Naive thymus-derived CD4-positive, alpha-beta T cell (primary cell): ENCODE measurements at regions not wholly inside any gene's neighbourhood (a gene's known extent, or its start where the extent isn't known, plus 50 kb on each side); places are given as distances from the start of the nearest gene placed in this dataset.

Experiments
- ATAC-seq: fragments of 150-1000 bp; cut with Tn5 transposase; 2 replicates; pipeline ENCODE4 v1.10.0; 2021; ENCODE audit warnings: mild to moderate bottlenecking, moderate library complexity
- CTCF ChIA-PET: fragments of 350-600 bp; sonication (Branson Sonifier 250); formaldehyde crosslinking; loops from one replicate; lab custom pipeline; 2021; ENCODE audit warnings: antibody characterized with exemption; lab: Charles Lee
- POLR2A ChIA-PET: fragments of 350-600 bp; sonication (Branson Sonifier 250); formaldehyde crosslinking; loops from one replicate; lab custom pipeline; 2021; ENCODE audit warnings: antibody characterized with exemption, inconsistent platforms; lab: Charles Lee
- DNase-seq, 9 donors: peaks; one replicate each; pipeline versions ENCODE4 v3.0.0 to v3.0.0-alpha.2; 2020 to 2022; ENCODE audit warnings: mixed read lengths in 1 of 9
- H3K27ac ChIP-seq: one replicate; pipeline ENCODE4 v1.7.0; 2013; ENCODE audit warnings: mild to moderate bottlenecking, low read depth, low read length, moderate library complexity
- H3K27me3 ChIP-seq, 2 donors: one replicate each; pipeline ENCODE4 v1.7.0; 2013; ENCODE audit warnings: low read length in 2 of 2, mild to moderate bottlenecking in 2 of 2, moderate library complexity in 2 of 2; ENCODE audit not compliant: control insufficient read depth in 2 of 2, insufficient read depth in 2 of 2
- H3K36me3 ChIP-seq, 3 experiments: 1 replicate in 2 of 3; 2 replicates in 1 of 3; pipeline ENCODE4 v1.7.0; 2013; ENCODE audit warnings: low read length in 3 of 3, mild to moderate bottlenecking in 3 of 3, moderate library complexity in 1 of 3; ENCODE audit not compliant: insufficient read depth in 3 of 3, control insufficient read depth in 2 of 3
- H3K4me1 ChIP-seq, 2 donors: one replicate each; pipeline ENCODE4 v1.7.0; 2013; ENCODE audit warnings: low read length in 2 of 2, mild to moderate bottlenecking in 2 of 2, moderate library complexity in 1 of 2; ENCODE audit not compliant: control insufficient read depth in 2 of 2, insufficient read depth in 2 of 2
- H3K4me3 ChIP-seq: 2 replicates; pipeline ENCODE4 v1.7.0; 2013; ENCODE audit warnings: mild to moderate bottlenecking, low read length
- H3K9me3 ChIP-seq, 3 experiments: 1 replicate in 2 of 3; 2 replicates in 1 of 3; pipeline ENCODE4 v1.7.0; 2013; ENCODE audit warnings: low read length in 3 of 3; ENCODE audit not compliant: control insufficient read depth in 2 of 3
- H3K27ac Mint-ChIP-seq, 9 donors: one replicate each; pipeline ENCODE4 v1.8.0; 2020 to 2022; ENCODE audit warnings: mixed read lengths in 9 of 9, mild to moderate bottlenecking in 8 of 9, moderate library complexity in 5 of 9, inconsistent platforms in 2 of 9
- H3K27me3 Mint-ChIP-seq, 5 donors: one replicate each; pipeline ENCODE4 v1.8.0; 2021 to 2022; ENCODE audit warnings: mixed read lengths in 5 of 5, mild to moderate bottlenecking in 1 of 5
- H3K36me3 Mint-ChIP-seq, 5 donors: one replicate each; pipeline ENCODE4 v1.8.0; 2020 to 2022; ENCODE audit warnings: mixed read lengths in 5 of 5, mild to moderate bottlenecking in 3 of 5, inconsistent platforms in 1 of 5
- H3K4me1 Mint-ChIP-seq, 7 donors: one replicate each; pipeline ENCODE4 v1.8.0; 2020 to 2022; ENCODE audit warnings: mixed read lengths in 7 of 7, mild to moderate bottlenecking in 3 of 7, inconsistent platforms in 1 of 7
- H3K4me3 Mint-ChIP-seq, 10 donors: one replicate each; pipeline ENCODE4 v1.8.0; 2020 to 2022; ENCODE audit warnings: mild to moderate bottlenecking in 10 of 10, mixed read lengths in 10 of 10, moderate library complexity in 6 of 10, inconsistent platforms in 2 of 10
- H3K9me3 Mint-ChIP-seq, 11 donors: one replicate each; pipeline ENCODE4 v1.8.0; 2020 to 2022; ENCODE audit warnings: mixed read lengths in 11 of 11, mild to moderate bottlenecking in 4 of 11, inconsistent platforms in 1 of 11, moderate library complexity in 1 of 11
- intact Hi-C, 2 donors: fragments of 100-400 bp; cut with micrococcal nuclease; formaldehyde crosslinking; loops; one replicate each; pipeline ENCODE4 v1.15.1; 2023

DNA sequence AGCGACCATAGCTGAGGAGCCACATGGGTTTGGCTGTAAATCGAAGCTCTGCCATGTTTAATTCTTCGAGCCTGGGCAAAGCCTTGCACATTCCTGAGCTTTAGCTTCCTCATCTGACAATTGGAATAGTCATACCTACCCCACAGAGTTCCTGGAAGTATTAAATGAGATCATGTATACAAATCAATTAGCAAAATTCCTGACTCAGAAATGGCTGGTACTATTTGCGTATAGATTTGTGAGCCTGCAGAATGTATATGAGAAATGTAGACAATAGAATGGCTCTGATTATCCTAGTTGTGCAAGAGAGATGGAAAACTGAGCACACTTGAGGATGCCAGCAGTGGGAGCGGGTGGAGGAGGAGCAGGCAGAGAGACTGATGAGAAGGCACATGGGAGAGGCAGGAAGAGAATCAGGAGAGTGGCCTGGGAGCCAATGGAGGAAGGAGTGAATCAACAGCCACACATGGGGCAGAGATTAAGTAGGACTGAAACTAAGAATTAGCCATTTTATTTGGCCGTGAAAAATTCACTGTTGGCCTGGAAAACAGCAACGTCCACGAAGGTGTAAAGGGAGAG is 128.0 kb upstream of the C1GALT1 start:
- no peaks in the 10 kb centered on the region for H3K4me1 Mint-ChIP-seq
- ChIA-PET POLR2A (no interaction called here), CTCF (no interaction called here)
- H3K4me3 Mint-ChIP-seq = no peak overlapping the region
- no peaks in the 10 kb centered on the region for H3K9me3 Mint-ChIP-seq
- H3K36me3 ChIP-seq = no peaks in the 10 kb centered on the region
- no peaks in the 10 kb centered on the region for H3K9me3 ChIP-seq
- H3K36me3 Mint-ChIP-seq = no peaks in the 10 kb centered on the region
- no peaks in the 10 kb centered on the region for H3K4me1 ChIP-seq
- no peak overlapping the region for H3K27ac Mint-ChIP-seq
- intact Hi-C loops = no loop called here
- DNase-seq (no peak), ATAC-seq (no peak)
- no peaks in the 10 kb centered on the region for H3K27me3 ChIP-seq
- H3K27me3 Mint-ChIP-seq = peaks cover 0 to 8% (median 0%) of the 10 kb centered on the region in 5 donors
- no peak overlapping the region for H3K27ac ChIP-seq
- no peak overlapping the region for H3K4me3 ChIP-seq

GRCh38 chr7:7060828-7061599 is 121.3 kb upstream of the C1GALT1 start:
- Mint-ChIP-seq H3K36me3 (no peaks in the 10 kb centered on the region), H3K9me3 (peaks cover 0 to 17% (median 2%) of the 10 kb centered on the region in 11 donors), H3K27ac (no peak overlapping the region), H3K4me1 (no peaks in the 10 kb centered on the region), H3K4me3 (no peak overlapping the region), H3K27me3 (peaks cover 0 to 28% (median 17%) of the 10 kb centered on the region in 5 donors)
- Histone ChIP-seq H3K27me3 (no peaks in the 10 kb centered on the region), H3K27ac (no peak overlapping the region), H3K4me1 (no peaks in the 10 kb centered on the region), H3K4me3 (no peak overlapping the region), H3K36me3 (no peaks in the 10 kb centered on the region), H3K9me3 (no peaks in the 10 kb centered on the region)
- ChIA-PET POLR2A (no interaction called here), CTCF (no interaction called here)
- no peak for DNase-seq
- intact Hi-C loops = no loop called here
- ATAC-seq = no peak

- no peaks in the 10 kb centered on the region for H3K9me3 ChIP-seq
- Mint-ChIP-seq H3K4me1 (no peaks in the 10 kb centered on the region), H3K27ac (no peak overlapping the region), H3K36me3 (no peaks in the 10 kb centered on the region), H3K27me3 (peaks cover 0 to 5% (median 2%) of the 10 kb centered on the region in 5 donors), H3K4me3 (no peak overlapping the region), H3K9me3 (peaks cover 0 to 8% (median 0%) of the 10 kb centered on the region in 11 donors)
- H3K27me3 ChIP-seq = no peaks in the 10 kb centered on the region
- intact Hi-C loops = no loop called here
- H3K36me3 ChIP-seq = no peaks in the 10 kb centered on the region
- CTCF ChIA-PET = no interaction called here
- no peaks in the 10 kb centered on the region for H3K4me1 ChIP-seq
- no peak overlapping the region for H3K4me3 ChIP-seq
- POLR2A ChIA-PET = no interaction called here
- DNase-seq (no peak), ATAC-seq (no peak)
- H3K27ac ChIP-seq = no peak overlapping the region
These were observed 104.4 kb upstream of the C1GALT1 start for GRCh38 chr7:7077945-7078344.

GRCh38 chr7:7080802-7081201 is 101.5 kb upstream of the C1GALT1 start:
- intact Hi-C loops = no loop called here
- Mint-ChIP-seq H3K36me3 (no peaks in the 10 kb centered on the region), H3K4me1 (peaks cover 0 to 6% (median 0%) of the 10 kb centered on the region in 7 donors), H3K27ac (no peak overlapping the region), H3K4me3 (no peak overlapping the region), H3K27me3 (peaks cover 0 to 5% (median 0%) of the 10 kb centered on the region in 5 donors), H3K9me3 (peaks cover 0 to 7% (median 0%) of the 10 kb centered on the region in 11 donors)
- H3K27me3 ChIP-seq = no peaks in the 10 kb centered on the region
- H3K36me3 ChIP-seq = no peaks in the 10 kb centered on the region
- CTCF ChIA-PET = interaction anchor here (1.0 kb wide), 1 partner anchor 27 kb away, joined by 3 read pairs; no protein-coding TSS in a partner anchor
- ATAC-seq (no peak), DNase-seq (no peak)
- no peaks in the 10 kb centered on the region for H3K4me1 ChIP-seq
- POLR2A ChIA-PET = interaction anchor here (0.7 kb wide), 1 partner anchor 11 kb away, joined by 4 read pairs; no protein-coding TSS in a partner anchor
- no peak overlapping the region for H3K4me3 ChIP-seq
- no peaks in the 10 kb centered on the region for H3K9me3 ChIP-seq
- no peak overlapping the region for H3K27ac ChIP-seq

GRCh38 chr7:7090460-7090859 is 91.9 kb upstream of the C1GALT1 start:
- no peak for ATAC-seq

GRCh38 chr7:7098280-7098818 is 84.0 kb upstream of the C1GALT1 start:
- POLR2A ChIA-PET = no interaction called here
- H3K4me3 Mint-ChIP-seq = no peak overlapping the region
- peaks cover 0 to 3% (median 0%) of the 10 kb centered on the region in 5 donors for H3K36me3 Mint-ChIP-seq
- Histone ChIP-seq H3K27me3 (no peaks in the 10 kb centered on the region), H3K9me3 (no peaks in the 10 kb centered on the region), H3K4me1 (no peaks in the 10 kb centered on the region), H3K4me3 (no peak overlapping the region), H3K27ac (no peak overlapping the region), H3K36me3 (no peaks in the 10 kb centered on the region)
- H3K9me3 Mint-ChIP-seq = peaks cover 0 to 2% (median 0%) of the 10 kb centered on the region in 11 donors
- intact Hi-C loops = no loop called here
- H3K27ac Mint-ChIP-seq = no peak overlapping the region
- peaks cover 0 to 6% (median 4%) of the 10 kb centered on the region in 7 donors for H3K4me1 Mint-ChIP-seq
- H3K27me3 Mint-ChIP-seq = peaks cover 0 to 13% (median 0%) of the 10 kb centered on the region in 5 donors
- no peak for ATAC-seq
- DNase-seq = no peak
- CTCF ChIA-PET = interaction anchor here (3.0 kb wide), 1 partner anchor 83 kb away, joined by 11 read pairs; the partner anchor contains the start of gene C1GALT1

More at GRCh38 chr7:7090460-7090859, 91.9 kb upstream of the C1GALT1 start:
- H3K4me1 Mint-ChIP-seq = peaks cover 0 to 2% (median 0%) of the 10 kb centered on the region in 7 donors
- ChIA-PET CTCF (no interaction called here), POLR2A (no interaction called here)
- H3K27ac ChIP-seq = no peak overlapping the region
- no peak overlapping the region for H3K27ac Mint-ChIP-seq
- DNase-seq = no peak
- H3K36me3 ChIP-seq = no peaks in the 10 kb centered on the region
- peaks cover 0 to 26% (median 12%) of the 10 kb centered on the region in 11 donors for H3K9me3 Mint-ChIP-seq
- no peaks in the 10 kb centered on the region for H3K9me3 ChIP-seq
- no peaks in the 10 kb centered on the region for H3K27me3 ChIP-seq
- H3K27me3 Mint-ChIP-seq = peaks cover 6 to 36% (median 16%) of the 10 kb centered on the region in 5 donors
- H3K4me3 Mint-ChIP-seq = no peak overlapping the region
- no peak overlapping the region for H3K4me3 ChIP-seq
- H3K4me1 ChIP-seq = no peaks in the 10 kb centered on the region
- intact Hi-C loops = no loop called here
- peaks cover 0 to 15% (median 8%) of the 10 kb centered on the region in 5 donors for H3K36me3 Mint-ChIP-seq
